ENCODE measurements at regions not wholly inside any gene's neighbourhood (a gene's known extent, or its start where the extent isn't known, plus 50 kb on each side); places are given as distances from the start of the nearest gene placed in this dataset.
A peak's percentile ranks its signal among the peaks of the same experiment; 100 is the strongest.

DNA sequence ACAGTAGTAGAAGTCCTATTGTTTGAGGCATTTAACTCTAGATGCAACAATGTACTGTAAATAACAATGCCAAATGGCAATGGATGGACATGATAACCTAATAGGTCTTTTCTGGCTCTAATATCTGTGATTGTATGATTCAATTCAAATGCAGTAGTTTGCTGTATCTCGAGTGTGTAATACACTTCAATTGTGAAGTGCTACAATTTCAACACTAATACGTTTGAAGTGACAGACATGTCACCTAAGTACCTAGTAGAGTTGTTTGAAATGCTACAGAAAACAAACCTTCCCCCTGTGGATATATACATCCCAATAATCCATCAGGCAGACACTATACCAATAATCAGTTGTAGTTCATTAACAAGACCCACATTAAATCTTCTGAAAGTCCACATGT lies 305.9 kb upstream of the ITGA1 start:
- Histone ChIP-seq H3K27me3 (ENCODE audit: insufficient read depth, low read length, poor library complexity, severe bottlenecking) (no peaks in the 10 kb centered on the region), H3K9me3 (ENCODE audit: insufficient read depth, low read depth, low read length) (no peaks in the 10 kb centered on the region; the same call in 1 of the 2 replicates), H3K4me1 (ENCODE audit: insufficient read depth, low read length, poor library complexity, severe bottlenecking) (no peaks in the 10 kb centered on the region), H3K4me3 (ENCODE audit: low read length, poor library complexity, severe bottlenecking) (no peak overlapping the region), H3K4me2 (ENCODE audit: low read depth, low read length, poor library complexity, severe bottlenecking) (no peak overlapping the region), H3F3A (ENCODE audit: low read depth) (no peaks in the 10 kb centered on the region), H3K9me2 (replicated peaks; ENCODE audit: low read depth, low read length) (no peaks in the 10 kb centered on the region), H4K20me1 (ENCODE audit: insufficient read depth, low read length, poor library complexity, severe bottlenecking) (no peaks in the 10 kb centered on the region), H3K79me2 (ENCODE audit: insufficient read depth, low read length) (no peaks in the 10 kb centered on the region), H2AFZ (ENCODE audit: low read length) (no peak overlapping the region), H3K36me3 (ENCODE audit: insufficient read depth, low read length) (no peaks in the 10 kb centered on the region), H3K9ac (ENCODE audit: low read depth, low read length, poor library complexity, severe bottlenecking) (no peak overlapping the region)
- TF ChIP-seq, protein P1, sequence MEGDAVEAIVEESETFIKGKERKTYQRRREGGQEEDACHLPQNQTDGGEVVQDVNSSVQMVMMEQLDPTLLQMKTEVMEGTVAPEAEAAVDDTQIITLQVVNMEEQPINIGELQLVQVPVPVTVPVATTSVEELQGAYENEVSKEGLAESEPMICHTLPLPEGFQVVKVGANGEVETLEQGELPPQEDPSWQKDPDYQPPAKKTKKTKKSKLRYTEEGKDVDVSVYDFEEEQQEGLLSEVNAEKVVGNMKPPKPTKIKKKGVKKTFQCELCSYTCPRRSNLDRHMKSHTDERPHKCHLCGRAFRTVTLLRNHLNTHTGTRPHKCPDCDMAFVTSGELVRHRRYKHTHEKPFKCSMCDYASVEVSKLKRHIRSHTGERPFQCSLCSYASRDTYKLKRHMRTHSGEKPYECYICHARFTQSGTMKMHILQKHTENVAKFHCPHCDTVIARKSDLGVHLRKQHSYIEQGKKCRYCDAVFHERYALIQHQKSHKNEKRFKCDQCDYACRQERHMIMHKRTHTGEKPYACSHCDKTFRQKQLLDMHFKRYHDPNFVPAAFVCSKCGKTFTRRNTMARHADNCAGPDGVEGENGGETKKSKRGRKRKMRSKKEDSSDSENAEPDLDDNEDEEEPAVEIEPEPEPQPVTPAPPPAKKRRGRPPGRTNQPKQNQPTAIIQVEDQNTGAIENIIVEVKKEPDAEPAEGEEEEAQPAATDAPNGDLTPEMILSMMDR (conservative IDR thresholded peaks at IDR 0.05; ENCODE audit: low read length) = no peak
- no peak for TF ChIP-seq EZH2phosphoT487 (IDR thresholded peaks at IDR 0.05; ENCODE audit: borderline replicate concordance)

DNA sequence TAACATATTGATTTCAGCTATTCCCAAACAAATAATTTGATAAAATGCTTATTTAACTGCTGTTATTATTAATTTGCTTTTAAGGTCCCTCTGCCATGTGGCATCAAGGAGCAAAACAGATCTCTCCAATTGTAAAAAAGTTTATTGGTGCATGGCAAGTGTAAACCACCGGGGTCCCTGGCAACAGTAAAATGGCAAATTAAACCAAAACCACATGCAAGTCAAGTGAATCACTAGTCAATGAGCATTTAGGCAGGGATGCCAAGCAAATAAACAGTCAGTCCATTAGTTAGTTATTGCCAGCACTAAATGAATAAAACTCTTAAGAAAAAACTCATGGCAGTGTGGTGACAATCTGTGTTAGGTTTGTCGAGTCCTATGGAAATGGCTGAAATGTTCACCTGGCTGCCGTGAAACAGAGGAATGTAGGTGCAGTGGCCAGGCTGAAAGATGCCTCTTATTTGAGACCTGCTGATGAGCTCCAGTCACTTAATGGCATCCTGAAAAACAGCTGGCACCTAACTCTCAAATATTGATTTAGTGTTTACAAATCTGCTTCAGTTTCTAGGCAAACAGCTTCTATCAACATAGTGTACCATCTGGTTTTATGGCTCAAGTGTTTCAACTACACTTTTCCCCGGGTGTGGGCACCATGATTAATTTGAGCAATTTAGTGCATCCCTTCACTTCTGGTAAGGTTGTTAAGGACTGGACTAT lies 296.5 kb upstream of the ITGA1 start:
- Histone ChIP-seq H3K4me3 (ENCODE audit: low read length, poor library complexity, severe bottlenecking) (no peak overlapping the region), H3K4me2 (ENCODE audit: low read depth, low read length, poor library complexity, severe bottlenecking) (peak overlapping the region; percentile 14), H2AFZ (ENCODE audit: low read length) (0 out of 2 replicates have a peak overlapping the region, but pooled peaks have one; percentile 25), H3K9me2 (replicated peaks; ENCODE audit: low read depth, low read length) (no peaks in the 10 kb centered on the region), H3K9me3 (ENCODE audit: insufficient read depth, low read depth, low read length) (no peaks in the 10 kb centered on the region), H3F3A (ENCODE audit: low read depth) (no peaks in the 10 kb centered on the region), H3K9ac (ENCODE audit: low read depth, low read length, poor library complexity, severe bottlenecking) (no peak overlapping the region), H4K20me1 (ENCODE audit: insufficient read depth, low read length, poor library complexity, severe bottlenecking) (no peaks in the 10 kb centered on the region), H3K79me2 (ENCODE audit: insufficient read depth, low read length) (no peaks in the 10 kb centered on the region), H3K27me3 (ENCODE audit: insufficient read depth, low read length, poor library complexity, severe bottlenecking) (no peaks in the 10 kb centered on the region), H3K4me1 (ENCODE audit: insufficient read depth, low read length, poor library complexity, severe bottlenecking) (peaks cover 17% of the 10 kb centered on the region), H3K36me3 (ENCODE audit: insufficient read depth, low read length) (no peaks in the 10 kb centered on the region)
- TF ChIP-seq EZH2phosphoT487 (IDR thresholded peaks at IDR 0.05; ENCODE audit: borderline replicate concordance) = no peak
- TF ChIP-seq, protein P1 (conservative IDR thresholded peaks at IDR 0.05; ENCODE audit: low read length) = no peak

DNA sequence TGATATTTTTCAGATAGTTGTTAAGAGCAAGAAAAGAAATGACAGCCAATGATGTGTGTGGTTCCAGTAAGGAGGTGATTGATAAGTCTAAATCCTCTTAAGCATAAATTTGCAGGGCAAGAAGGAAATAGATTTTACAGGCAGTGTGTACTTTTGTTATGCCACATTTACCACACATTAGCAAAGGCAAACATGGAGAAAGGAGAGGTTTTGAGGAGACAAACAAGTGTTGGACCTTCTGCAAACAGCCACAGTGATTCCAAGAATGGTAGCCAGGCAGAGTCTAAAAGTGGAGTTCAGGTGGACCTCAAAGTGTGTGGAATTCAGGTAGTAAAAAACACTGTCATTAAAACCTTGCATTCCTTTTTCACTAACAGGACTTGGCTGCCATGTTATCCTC lies 295.9 kb upstream of the ITGA1 start:
- Histone ChIP-seq H3K27me3 (ENCODE audit: insufficient read depth, low read length, poor library complexity, severe bottlenecking) (no peaks in the 10 kb centered on the region), H3K4me3 (ENCODE audit: low read length, poor library complexity, severe bottlenecking) (no peak overlapping the region), H2AFZ (ENCODE audit: low read length) (peak overlapping the region; percentile 25; the same call in 1 of the 2 replicates), H3K9me3 (ENCODE audit: insufficient read depth, low read depth, low read length) (no peaks in the 10 kb centered on the region), H3K9ac (ENCODE audit: low read depth, low read length, poor library complexity, severe bottlenecking) (no peak overlapping the region), H4K20me1 (ENCODE audit: insufficient read depth, low read length, poor library complexity, severe bottlenecking) (no peaks in the 10 kb centered on the region), H3F3A (ENCODE audit: low read depth) (no peaks in the 10 kb centered on the region), H3K4me1 (ENCODE audit: insufficient read depth, low read length, poor library complexity, severe bottlenecking) (peaks cover 17% of the 10 kb centered on the region), H3K79me2 (ENCODE audit: insufficient read depth, low read length) (no peaks in the 10 kb centered on the region), H3K9me2 (replicated peaks; ENCODE audit: low read depth, low read length) (no peaks in the 10 kb centered on the region), H3K4me2 (ENCODE audit: low read depth, low read length, poor library complexity, severe bottlenecking) (no peak overlapping the region), H3K36me3 (ENCODE audit: insufficient read depth, low read length) (no peaks in the 10 kb centered on the region)
- TF ChIP-seq EZH2phosphoT487 (IDR thresholded peaks at IDR 0.05; ENCODE audit: borderline replicate concordance) = no peak
- TF ChIP-seq, protein P1 (conservative IDR thresholded peaks at IDR 0.05; ENCODE audit: low read length) = no peak

Measured in Loucy (cell line).